ENCODE measurements at regions not wholly inside any gene's neighbourhood (a gene's known extent, or its start where the extent isn't known, plus 50 kb on each side); places are given as distances from the start of the nearest gene placed in this dataset.

GRCh38 chr14:43528321-43528720 is 978.8 kb downstream of the FSCB start:
- no peak for TF ChIP-seq CTCF (IDR thresholded peaks at IDR 0.05)
- no peak for TF ChIP-seq POLR2A (IDR thresholded peaks at IDR 0.05)
